Right cardiac atrium (tissue), 5 donors: ENCODE measurements at regions not wholly inside any gene's neighbourhood (a gene's known extent, or its start where the extent isn't known, plus 50 kb on each side); places are given as distances from the start of the nearest gene placed in this dataset.

ENCODE experiments used
- ATAC-seq, 2 donors: fragments of 200-7000 bp; cut with Tn5 transposase; one replicate each; pipeline versions ENCODE4 v1.8.0 to v1.9.1; 2020; ENCODE audit warnings: moderate library complexity in 2 of 2, mild to moderate bottlenecking in 1 of 2
- DNase-seq, 3 donors: peaks; one replicate each; pipeline ENCODE4 v3.0.0-alpha.2; 2020
- H3K27ac ChIP-seq: one replicate; pipeline ENCODE4 v1.5.1; 2013; ENCODE audit warnings: mild to moderate bottlenecking, low read length, control low read depth, moderate library complexity
- H3K27me3 ChIP-seq: one replicate; pipeline ENCODE4 v1.6.1; 2013; ENCODE audit not compliant: control insufficient read depth, insufficient read depth
- H3K4me1 ChIP-seq: one replicate; pipeline ENCODE4 v1.6.1; 2013; ENCODE audit warnings: low read length; ENCODE audit not compliant: control insufficient read depth, insufficient read depth
- H3K4me3 ChIP-seq: one replicate; pipeline ENCODE4 v1.5.1; 2013; ENCODE audit warnings: low read length, control low read depth
- H3K9me3 ChIP-seq: one replicate; pipeline ENCODE4 v1.6.1; 2013; ENCODE audit warnings: low read length; ENCODE audit not compliant: control insufficient read depth
- WGBS: extraction: QIAGEN DNeasy Blood & Tissue Kit; methylation state at CpG from one replicate; pipeline ENCODE4 v1.1.7; 2013; 5-methylcytosine and 5-hydroxymethylcytosine counted together
- intact Hi-C, 4 donors: fragments of 100-400 bp; cut with DNase I; formaldehyde crosslinking; loops; one replicate each; pipeline versions ENCODE4 v1.11.0 to v1.14.0; 2022 to 2023
- donor health status: healthy with polysubstance abuse.
- donor health status: DM: no; HTN: yes; CAD: no.
- donor health status: DM: no; HTN: no; CAD: no.
- donor health status: DM: no; HTN: yes; CAD: no; lungs with severe emphysema.
- donor health status: DM: yes; HTN: yes; CAD: no.

DNA sequence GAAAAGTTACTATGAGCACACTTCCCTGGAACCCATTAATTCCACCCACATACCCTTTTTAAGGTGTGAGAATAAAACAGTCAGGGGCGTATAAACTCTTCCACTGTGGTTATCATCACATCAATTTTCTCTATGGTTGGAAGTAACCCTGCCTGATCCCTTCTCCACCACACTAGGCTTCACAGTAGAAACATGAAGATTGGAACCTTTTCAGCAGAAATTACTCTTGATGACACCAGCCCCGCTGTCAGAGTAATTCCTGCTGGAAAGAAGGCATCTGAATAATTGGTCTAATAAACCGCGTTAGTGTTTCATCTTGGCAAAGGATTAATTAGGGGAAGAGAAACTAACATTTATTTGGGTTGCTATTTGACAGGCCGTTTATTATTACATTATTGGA lies 278.4 kb downstream of the MFSD1 start:
- ATAC-seq: no peak
- H3K4me3 ChIP-seq: no peak overlapping the region
- intact Hi-C loops: no loop called here
- DNase-seq: no peak
- WGBS: 83% methylated on average over 5 of the region's 5 CpGs
- no peaks in the 10 kb centered on the region for H3K4me1 ChIP-seq
- no peaks in the 10 kb centered on the region for H3K9me3 ChIP-seq
- no peaks in the 10 kb centered on the region for H3K27me3 ChIP-seq
- H3K27ac ChIP-seq: no peak overlapping the region

DNA sequence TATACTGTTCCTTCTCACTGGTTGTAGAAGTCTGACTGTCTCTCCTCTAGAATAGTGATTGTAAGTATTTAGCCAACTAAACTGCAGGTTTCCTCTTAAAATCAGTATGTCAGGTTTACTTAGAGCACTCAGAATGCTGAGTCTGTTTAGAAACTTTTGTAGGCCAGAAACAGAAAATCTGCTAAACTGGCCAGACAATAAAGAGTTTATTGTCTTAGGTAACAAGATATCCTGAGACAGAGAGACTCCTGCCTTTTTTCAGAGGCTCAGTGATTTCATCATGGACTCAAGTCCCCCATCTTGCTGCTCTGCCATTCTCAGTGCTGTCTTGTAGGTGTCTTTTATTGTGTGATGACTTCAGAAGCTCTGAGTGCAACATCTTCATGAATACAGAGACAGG lies 279.0 kb downstream of the MFSD1 start:
- Histone ChIP-seq H3K27me3 (no peaks in the 10 kb centered on the region), H3K27ac (no peak overlapping the region), H3K4me1 (no peaks in the 10 kb centered on the region), H3K4me3 (no peak overlapping the region), H3K9me3 (no peaks in the 10 kb centered on the region)
- ATAC-seq (no peak), DNase-seq (no peak)
- intact Hi-C loops: no loop called here

DNA sequence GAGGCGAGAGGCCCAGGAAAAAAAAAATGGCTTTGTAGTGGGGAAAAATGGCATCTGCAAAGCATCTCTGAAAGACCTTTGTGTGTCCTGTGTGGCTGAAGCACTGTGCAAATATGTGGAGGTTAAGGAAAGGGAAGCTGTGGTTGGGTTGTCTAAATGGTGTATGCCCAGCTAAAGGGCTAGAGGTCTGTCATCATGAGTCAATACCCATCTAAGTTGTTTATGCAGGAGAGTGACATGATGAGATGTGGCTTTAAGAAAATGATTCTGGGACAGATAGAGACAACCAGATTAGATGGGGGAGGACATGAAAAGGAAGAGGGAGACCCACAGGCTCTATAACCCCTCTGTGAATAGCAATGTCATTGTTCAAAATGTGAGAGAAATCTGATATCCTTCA lies 280.7 kb downstream of the MFSD1 start:
- H3K27me3 ChIP-seq: no peaks in the 10 kb centered on the region
- H3K27ac ChIP-seq: no peak overlapping the region
- H3K9me3 ChIP-seq: no peaks in the 10 kb centered on the region
- no peaks in the 10 kb centered on the region for H3K4me1 ChIP-seq
- H3K4me3 ChIP-seq: no peak overlapping the region
- 81% methylated on average over 1 of the region's 1 CpG for WGBS
- intact Hi-C loops: no loop called here
- DNase-seq (no peak), ATAC-seq (no peak)

DNA sequence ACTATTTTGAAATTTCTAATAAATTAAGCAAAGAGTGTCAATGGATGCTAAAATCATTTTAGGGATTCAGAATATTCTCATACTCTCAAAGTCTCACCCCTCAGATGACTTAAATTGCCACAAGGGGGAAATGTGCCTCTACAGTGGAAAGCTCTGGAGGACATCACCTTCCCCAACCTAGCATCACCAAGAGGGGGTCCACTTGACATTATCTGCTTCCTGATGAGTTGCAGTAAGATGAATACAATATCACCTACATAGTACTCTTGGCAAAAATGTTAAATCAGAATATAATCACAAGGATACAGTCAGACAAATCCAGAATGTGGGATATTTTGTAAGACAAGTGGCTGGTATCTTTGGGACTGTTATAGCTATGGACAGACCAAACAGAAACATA lies 290.1 kb downstream of the MFSD1 start:
- H3K4me3 ChIP-seq: no peak overlapping the region
- H3K4me1 ChIP-seq: no peaks in the 10 kb centered on the region
- no peak for DNase-seq
- no peak for ATAC-seq
- intact Hi-C loops: no loop called here
- no peak overlapping the region for H3K27ac ChIP-seq
- no peaks in the 10 kb centered on the region for H3K27me3 ChIP-seq
- H3K9me3 ChIP-seq: no peaks in the 10 kb centered on the region

DNA sequence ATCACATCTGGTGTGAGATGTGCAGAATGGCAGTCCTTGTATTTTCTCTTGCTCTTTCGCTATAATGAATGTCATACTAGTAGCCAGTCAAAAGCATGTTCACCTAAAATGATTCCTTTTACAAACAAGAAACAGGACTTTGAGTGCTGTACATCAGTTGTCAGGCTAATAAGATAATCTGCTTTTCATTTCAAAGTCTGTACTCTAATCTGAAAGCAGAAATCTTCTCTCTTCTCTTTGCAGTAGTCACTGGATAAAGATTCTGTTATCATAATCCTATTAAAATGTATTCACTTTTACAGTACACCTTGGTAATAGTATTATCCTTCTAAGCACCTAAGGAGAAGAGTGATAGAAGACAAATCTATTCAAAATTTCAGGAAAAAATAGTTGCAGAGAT lies 300.1 kb downstream of the MFSD1 start:
- intact Hi-C loops: no loop called here
- DNase-seq (no peak), ATAC-seq (no peak)
- Histone ChIP-seq H3K4me1 (no peaks in the 10 kb centered on the region), H3K9me3 (no peaks in the 10 kb centered on the region), H3K27me3 (no peaks in the 10 kb centered on the region), H3K27ac (no peak overlapping the region), H3K4me3 (no peak overlapping the region)
- WGBS: 81% methylated on average over 1 of the region's 1 CpG

DNA sequence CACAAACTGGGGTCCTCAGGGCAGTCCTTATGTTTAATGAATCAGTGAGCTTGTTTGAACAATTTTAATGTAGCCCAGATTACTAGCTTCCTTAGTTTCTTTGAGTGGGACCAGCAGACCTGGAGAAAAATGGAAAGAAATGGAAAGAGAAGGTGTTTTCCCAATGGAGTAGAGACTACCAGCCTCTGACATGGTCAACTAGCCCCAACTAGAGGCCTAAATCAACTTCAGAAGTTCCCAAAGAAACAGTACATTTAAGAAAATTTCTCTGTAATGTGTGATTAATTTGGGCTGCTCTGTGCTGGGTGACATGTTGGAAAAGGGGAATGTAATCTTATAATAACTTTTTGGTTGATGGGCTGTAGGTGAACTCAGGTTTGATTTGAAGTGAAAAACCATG lies 310.9 kb downstream of the MFSD1 start:
- Histone ChIP-seq H3K4me1 (no peaks in the 10 kb centered on the region), H3K4me3 (no peak overlapping the region), H3K27me3 (no peaks in the 10 kb centered on the region), H3K27ac (no peak overlapping the region), H3K9me3 (no peaks in the 10 kb centered on the region)
- DNase-seq (no peak), ATAC-seq (no peak)
- intact Hi-C loops: no loop called here

DNA sequence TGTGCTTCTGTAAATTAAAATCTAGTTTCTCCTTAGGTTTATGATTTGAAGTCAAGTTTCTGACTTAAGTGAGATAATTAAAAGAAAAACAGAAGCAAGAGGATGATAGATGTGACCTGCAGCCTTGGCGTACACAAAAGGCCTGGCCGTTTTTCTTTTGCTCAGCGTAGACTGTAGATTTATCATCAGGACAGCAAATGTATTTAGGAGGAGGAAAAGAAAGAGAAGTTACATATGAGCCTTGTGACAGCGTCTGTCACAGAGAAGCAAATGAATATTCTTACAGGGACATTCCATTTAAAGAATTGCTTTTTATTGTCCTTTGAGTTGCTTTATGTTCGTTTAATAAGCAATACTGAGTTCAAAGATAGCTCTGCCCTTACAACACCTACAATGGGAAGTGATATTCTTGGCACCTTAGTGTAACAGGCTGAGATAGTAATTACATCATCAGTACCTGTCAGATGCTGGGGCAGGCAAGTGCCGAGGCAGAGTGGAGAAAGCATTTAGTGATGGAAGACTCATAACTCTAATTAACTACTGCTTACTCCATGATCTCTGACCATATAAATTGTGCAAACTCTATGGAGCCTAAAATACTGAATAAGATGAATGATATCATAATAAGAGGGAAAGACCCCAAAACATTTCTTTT lies 311.5 kb downstream of the MFSD1 start:
- WGBS: 70% methylated on average over 6 of the region's 6 CpGs
- Histone ChIP-seq H3K9me3 (no peaks in the 10 kb centered on the region), H3K4me1 (no peaks in the 10 kb centered on the region), H3K27me3 (no peaks in the 10 kb centered on the region), H3K27ac (no peak overlapping the region), H3K4me3 (no peak overlapping the region)
- intact Hi-C loops: no loop called here
- no peak for ATAC-seq
- no peak for DNase-seq

DNA sequence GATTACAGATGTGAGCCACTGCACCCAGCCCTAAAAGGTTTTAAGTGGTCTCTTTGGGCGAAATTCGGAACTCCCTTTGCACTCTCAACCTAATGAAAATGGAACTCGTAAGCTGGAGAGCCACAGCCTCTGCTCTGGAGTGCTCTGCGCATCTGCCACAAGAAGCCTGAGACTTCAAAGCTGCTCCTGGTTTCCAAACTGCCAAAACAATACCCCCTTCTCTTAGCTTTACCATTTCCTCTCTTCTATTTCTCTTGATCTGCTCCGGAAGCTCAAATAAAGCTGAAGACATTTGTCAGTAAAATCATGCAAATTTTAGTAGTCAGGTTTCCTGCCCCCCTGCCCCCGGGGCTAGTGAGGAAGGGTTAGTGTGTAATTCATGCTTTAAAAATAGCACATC lies 312.7 kb downstream of the MFSD1 start:
- Histone ChIP-seq H3K9me3 (no peaks in the 10 kb centered on the region), H3K27me3 (no peaks in the 10 kb centered on the region), H3K4me1 (no peaks in the 10 kb centered on the region), H3K27ac (no peak overlapping the region), H3K4me3 (no peak overlapping the region)
- intact Hi-C loops: no loop called here
- ATAC-seq: no peak
- DNase-seq: no peak
- WGBS: 73% methylated on average over 6 of the region's 6 CpGs

DNA sequence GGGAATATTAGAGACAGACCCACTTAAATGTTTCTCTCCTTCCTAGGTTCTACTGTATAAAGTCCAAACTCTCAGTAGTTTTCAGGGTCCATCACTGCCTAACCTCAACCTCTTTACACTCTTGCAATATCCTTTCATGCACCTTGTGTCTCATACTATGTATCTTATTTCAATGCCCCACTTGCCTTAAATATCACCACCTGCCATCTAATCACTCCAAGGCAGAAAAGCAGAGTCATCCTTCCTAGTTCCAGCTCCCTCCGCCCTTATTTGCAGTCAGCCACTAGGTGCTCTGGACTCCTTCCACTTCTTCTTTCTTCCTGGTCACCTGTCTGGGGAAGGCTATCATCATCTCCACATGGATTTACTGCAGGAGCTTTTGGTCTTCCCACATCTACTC lies 322.0 kb downstream of the MFSD1 start:
- no peak for ATAC-seq
- H3K9me3 ChIP-seq: no peaks in the 10 kb centered on the region
- H3K27me3 ChIP-seq: no peaks in the 10 kb centered on the region
- WGBS: 100% methylated on average over 1 of the region's 1 CpG
- no peak overlapping the region for H3K27ac ChIP-seq
- no peak overlapping the region for H3K4me3 ChIP-seq
- no peak for DNase-seq
- intact Hi-C loops: no loop called here
- H3K4me1 ChIP-seq: no peaks in the 10 kb centered on the region

DNA sequence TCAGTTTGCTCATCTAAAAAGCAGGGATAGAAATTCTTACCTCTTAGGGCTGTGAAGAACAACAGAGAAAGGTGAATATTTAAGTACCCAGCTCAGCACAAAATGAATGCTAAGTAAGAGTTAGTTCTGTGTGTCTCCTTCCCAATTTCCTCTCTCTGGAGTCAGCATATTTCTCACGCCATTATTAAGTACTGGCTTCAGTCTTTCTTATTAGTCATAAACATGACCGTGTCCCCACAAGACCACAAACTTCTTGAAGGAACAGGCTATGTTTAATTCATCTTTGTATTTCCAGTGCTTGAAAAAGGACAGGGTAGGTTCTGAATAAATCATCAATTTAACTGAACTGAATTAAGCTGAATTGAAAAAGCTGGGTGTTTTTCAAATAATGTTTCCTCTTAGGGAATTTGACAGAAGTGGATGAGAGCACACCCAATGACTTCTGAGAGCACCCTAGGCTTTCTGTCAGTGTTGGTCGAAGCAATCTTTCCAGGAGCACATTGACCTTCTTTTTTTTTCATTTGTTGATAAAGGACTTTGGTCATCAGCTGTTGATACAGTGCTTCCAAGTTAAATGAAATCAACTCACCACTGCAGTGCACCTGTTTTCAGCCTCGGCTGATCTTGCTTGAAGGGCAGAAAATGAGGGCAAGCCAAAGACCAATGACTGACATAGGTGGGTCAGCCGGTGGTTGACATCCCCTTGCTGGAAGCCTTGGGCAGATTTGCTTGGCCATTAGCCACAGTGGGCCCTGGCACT lies 324.6 kb downstream of the MFSD1 start:
- Histone ChIP-seq H3K27ac (no peak overlapping the region), H3K4me1 (no peaks in the 10 kb centered on the region), H3K9me3 (no peaks in the 10 kb centered on the region), H3K4me3 (no peak overlapping the region), H3K27me3 (no peaks in the 10 kb centered on the region)
- DNase-seq: no peak
- ATAC-seq: no peak
- WGBS: 67% methylated on average over 5 of the region's 5 CpGs
- intact Hi-C loops: no loop called here

DNA sequence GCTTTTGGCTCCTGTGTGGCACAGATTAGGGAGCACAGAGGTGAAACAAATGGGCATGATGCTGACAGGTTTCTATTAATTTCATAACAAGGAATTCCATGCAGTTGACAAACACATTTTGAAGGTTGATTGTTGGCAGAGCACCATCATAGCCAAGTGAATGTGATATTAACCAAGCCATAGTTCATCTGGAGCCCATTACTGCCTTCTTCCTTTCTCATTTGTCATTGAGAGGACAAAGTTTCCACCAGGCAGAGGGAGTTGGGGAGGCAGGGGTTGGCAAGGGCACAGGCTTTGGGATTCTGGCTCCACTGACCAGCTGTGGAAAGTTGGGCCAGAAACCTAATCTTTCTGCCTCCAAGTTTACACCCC lies 325.2 kb downstream of the MFSD1 start:
- no peaks in the 10 kb centered on the region for H3K4me1 ChIP-seq
- no peak overlapping the region for H3K27ac ChIP-seq
- H3K9me3 ChIP-seq: no peaks in the 10 kb centered on the region
- no peak overlapping the region for H3K4me3 ChIP-seq
- H3K27me3 ChIP-seq: no peaks in the 10 kb centered on the region
- ATAC-seq (no peak), DNase-seq (no peak)
- intact Hi-C loops: no loop called here

DNA sequence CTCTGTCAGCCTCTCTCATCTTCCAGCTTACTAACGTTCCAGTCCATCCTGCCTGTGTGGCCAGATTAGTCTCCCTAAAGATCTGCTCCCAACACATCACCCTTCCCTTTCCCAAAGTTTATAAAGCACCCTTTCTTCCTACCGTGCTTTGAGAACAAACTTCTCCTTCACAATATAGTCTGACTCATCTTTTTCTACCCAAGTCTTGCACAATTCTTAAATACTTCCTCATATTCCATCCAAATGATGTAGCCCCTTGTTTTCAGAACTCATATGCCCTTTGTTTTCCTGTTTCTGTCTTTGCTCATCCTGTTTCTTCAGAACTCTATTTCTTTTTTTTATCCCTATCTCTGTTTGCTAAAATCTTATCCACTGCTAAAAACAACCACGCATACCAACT lies 326.8 kb downstream of the MFSD1 start:
- 42% methylated on average over 3 of the region's 3 CpGs for WGBS
- ATAC-seq (peak in 1 of 2 donors; percentile 31), DNase-seq (no peak)
- H3K27me3 ChIP-seq: no peaks in the 10 kb centered on the region
- no peaks in the 10 kb centered on the region for H3K9me3 ChIP-seq
- H3K4me3 ChIP-seq: no peak overlapping the region
- no peaks in the 10 kb centered on the region for H3K4me1 ChIP-seq
- no peak overlapping the region for H3K27ac ChIP-seq
- intact Hi-C loops: no loop called here
